Neuronal stem cell (in vitro differentiated cells): ENCODE measurements at regions not wholly inside any gene's neighbourhood (a gene's known extent, or its start where the extent isn't known, plus 50 kb on each side); places are given as distances from the start of the nearest gene placed in this dataset.

Source experiments
- DNase-seq: peaks from one replicate; pipeline ENCODE4 v3.0.0-alpha.2; 2013; ENCODE audit warnings: low spot score
- H2AFZ ChIP-seq: one replicate; pipeline ENCODE4 v1.6.1; 2013; ENCODE audit warnings: mild to moderate bottlenecking, low read length, inconsistent platforms
- H2AK5ac ChIP-seq: 2 replicates; pipeline ENCODE4 v1.6.1; 2013; ENCODE audit warnings: low read depth, mild to moderate bottlenecking, inconsistent platforms, low read length, moderate library complexity, mixed read lengths
- H2BK120ac ChIP-seq: 2 replicates; pipeline ENCODE4 v1.6.1; 2013; ENCODE audit warnings: low read depth, mild to moderate bottlenecking, inconsistent platforms, low read length, moderate library complexity, mixed read lengths
- H2BK12ac ChIP-seq: one replicate; pipeline ENCODE4 v1.6.1; 2013; ENCODE audit warnings: low read length, inconsistent platforms
- H2BK15ac ChIP-seq: 2 replicates; pipeline ENCODE4 v1.6.1; 2013; ENCODE audit warnings: mild to moderate bottlenecking, low read length, inconsistent platforms, mixed read lengths
- H2BK5ac ChIP-seq: one replicate; pipeline ENCODE4 v1.6.1; 2013; ENCODE audit warnings: inconsistent platforms, mild to moderate bottlenecking, low read length, moderate library complexity
- H3K14ac ChIP-seq: one replicate; pipeline ENCODE4 v1.6.1; 2013; ENCODE audit warnings: low read length, inconsistent platforms
- H3K18ac ChIP-seq: 2 replicates; pipeline ENCODE4 v1.6.1; 2013; ENCODE audit warnings: low read length, inconsistent platforms
- H3K23ac ChIP-seq: 2 replicates; pipeline ENCODE4 v1.6.1; 2013; ENCODE audit warnings: low read depth, mild to moderate bottlenecking, mixed read lengths, low read length, inconsistent platforms; ENCODE audit not compliant: poor library complexity
- H3K27ac ChIP-seq: replicated peaks from 3 replicates; pipeline ENCODE4 v1.5.1; 2013; ENCODE audit warnings: low read length, inconsistent platforms
- H3K27me3 ChIP-seq, 3 experiments: 2 replicates each; pipeline ENCODE4 v1.6.1; 2013; ENCODE audit warnings: low read length in 3 of 3, mild to moderate bottlenecking in 2 of 3, inconsistent platforms in 1 of 3, low read depth in 1 of 3, mixed read lengths in 1 of 3, moderate library complexity in 1 of 3; ENCODE audit not compliant: control insufficient read depth in 3 of 3, insufficient read depth in 3 of 3
- H3K36me3 ChIP-seq, 2 donors: replicated peaks in 1 of 2; 2 replicates each; pipeline ENCODE4 v1.6.1; 2013; ENCODE audit warnings: low read length in 2 of 2; ENCODE audit not compliant: control insufficient read depth in 2 of 2, insufficient read depth in 2 of 2
- H3K4ac ChIP-seq: 2 replicates; pipeline ENCODE4 v1.6.1; 2013; ENCODE audit warnings: inconsistent platforms, mild to moderate bottlenecking, low read length, moderate library complexity
- H3K4me1 ChIP-seq, 2 donors: 1 replicate in 1 of 2; 2 replicates in 1 of 2; pipeline ENCODE4 v1.6.1; 2013; ENCODE audit warnings: low read length in 2 of 2, low read depth in 1 of 2; ENCODE audit not compliant: control insufficient read depth in 2 of 2, insufficient read depth in 1 of 2
- H3K4me2 ChIP-seq: one replicate; pipeline ENCODE4 v1.6.1; 2013; ENCODE audit warnings: mild to moderate bottlenecking, low read length, inconsistent platforms; ENCODE audit not compliant: insufficient read depth, poor library complexity, severe bottlenecking
- H3K4me3 ChIP-seq, 2 donors: 2 replicates each; pipeline ENCODE4 v1.5.1; 2013; ENCODE audit warnings: low read length in 2 of 2, mild to moderate bottlenecking in 2 of 2, inconsistent platforms in 1 of 2, moderate library complexity in 1 of 2
- H3K79me1 ChIP-seq: one replicate; pipeline ENCODE4 v1.6.1; 2013; ENCODE audit warnings: low read depth, mild to moderate bottlenecking, inconsistent platforms, low read length, moderate library complexity
- H3K9ac ChIP-seq: one replicate; pipeline ENCODE4 v1.6.1; 2013; ENCODE audit warnings: mild to moderate bottlenecking, low read depth, low read length, inconsistent platforms; ENCODE audit not compliant: poor library complexity
- H3K9me3 ChIP-seq, 2 donors: replicated peaks in 1 of 2; 2 replicates each; pipeline versions ENCODE3 to v1.6.1; 2013; ENCODE audit warnings: low read length in 2 of 2, mild to moderate bottlenecking in 2 of 2, inconsistent platforms in 1 of 2, low read depth in 1 of 2, mixed read lengths in 1 of 2, moderate library complexity in 1 of 2; ENCODE audit not compliant: control insufficient read depth in 2 of 2, insufficient read depth in 1 of 2
- H4K8ac ChIP-seq: one replicate; pipeline ENCODE4 v1.6.1; 2013; ENCODE audit warnings: low read depth, mild to moderate bottlenecking, inconsistent platforms, low read length, moderate library complexity
- H4K91ac ChIP-seq: one replicate; pipeline ENCODE4 v1.6.1; 2013; ENCODE audit warnings: low read length, low read depth, mild to moderate bottlenecking, inconsistent platforms; ENCODE audit not compliant: poor library complexity
- WGBS, 2 donors: extraction: QIAGEN DNeasy Blood & Tissue Kit; methylation state at CpG; one replicate each; pipeline ENCODE4 v1.1.7; 2013; ENCODE audit warnings: missing lambda C conversion rate in 2 of 2, mixed read lengths in 1 of 2; ENCODE audit not compliant: insufficient read length in 2 of 2, insufficient replicate concordance in 1 of 2; ENCODE audit errors: extremely low coverage in 2 of 2; 5-methylcytosine and 5-hydroxymethylcytosine counted together

DNA sequence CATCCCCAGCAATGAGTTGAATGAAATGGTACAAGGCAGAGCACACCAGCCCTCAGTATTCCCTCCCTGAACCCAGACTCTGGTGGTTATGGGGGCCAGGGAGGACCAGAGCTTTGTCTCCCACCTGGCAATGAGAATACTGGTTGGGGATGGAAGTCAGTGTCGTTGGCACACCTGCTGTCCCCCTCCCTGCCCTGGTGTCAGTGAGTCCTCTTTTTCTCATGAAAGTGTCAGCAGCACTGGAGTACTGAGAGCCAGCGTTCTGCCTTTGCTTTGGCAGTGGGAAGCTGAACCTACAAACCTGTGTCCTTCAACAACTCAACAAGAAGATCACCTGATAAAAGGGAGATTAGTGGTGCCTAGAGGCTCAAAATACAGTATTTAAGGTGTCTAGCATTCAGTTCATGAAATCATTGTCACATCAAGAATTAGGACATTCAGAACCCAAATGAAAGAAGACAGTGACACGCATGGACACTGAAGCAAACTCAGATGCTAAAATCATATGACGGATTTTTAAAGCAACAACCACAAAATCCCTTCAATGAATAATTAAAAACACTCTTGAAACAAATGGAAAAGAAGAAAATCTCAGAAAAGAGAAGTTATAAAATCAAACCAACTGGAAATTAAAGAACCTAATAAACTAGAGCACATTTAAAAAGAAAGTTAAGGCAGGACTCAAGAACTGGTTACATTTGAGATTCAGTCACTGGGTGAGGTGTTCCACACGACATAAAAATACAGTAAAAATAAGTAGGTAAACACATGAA, 77.5 kb upstream of the VPREB1 start:
- Histone ChIP-seq H4K8ac (no peak overlapping the region), H3K4ac (no peak overlapping the region), H3K9ac (peak overlapping the region; percentile 1), H3K9me3 (no peaks in the 10 kb centered on the region), H3K27ac (no peak overlapping the region), H3K18ac (no peak overlapping the region), H3K27me3 (peaks cover 0 to 62% (median 24%) of the 10 kb centered on the region in 3 experiments), H2BK15ac (no peak overlapping the region), H2AK5ac (no peak overlapping the region), H2BK120ac (no peak overlapping the region), H3K23ac (peak overlapping the region; percentile 76), H4K91ac (no peak overlapping the region), H3K4me1 (no peaks in the 10 kb centered on the region), H2BK5ac (no peak overlapping the region), H3K79me1 (no peaks in the 10 kb centered on the region), H3K4me3 (peak overlapping the region in 1 of 2 donors; percentile 32), H3K4me2 (no peak overlapping the region), H2AFZ (no peak overlapping the region), H3K36me3 (no peaks in the 10 kb centered on the region), H2BK12ac (no peak overlapping the region), H3K14ac (no peak overlapping the region)
- DNase-seq: no peak
- no CpG with 5 or more reads among the region's 5 CpGs for WGBS, 2 donors

DNA sequence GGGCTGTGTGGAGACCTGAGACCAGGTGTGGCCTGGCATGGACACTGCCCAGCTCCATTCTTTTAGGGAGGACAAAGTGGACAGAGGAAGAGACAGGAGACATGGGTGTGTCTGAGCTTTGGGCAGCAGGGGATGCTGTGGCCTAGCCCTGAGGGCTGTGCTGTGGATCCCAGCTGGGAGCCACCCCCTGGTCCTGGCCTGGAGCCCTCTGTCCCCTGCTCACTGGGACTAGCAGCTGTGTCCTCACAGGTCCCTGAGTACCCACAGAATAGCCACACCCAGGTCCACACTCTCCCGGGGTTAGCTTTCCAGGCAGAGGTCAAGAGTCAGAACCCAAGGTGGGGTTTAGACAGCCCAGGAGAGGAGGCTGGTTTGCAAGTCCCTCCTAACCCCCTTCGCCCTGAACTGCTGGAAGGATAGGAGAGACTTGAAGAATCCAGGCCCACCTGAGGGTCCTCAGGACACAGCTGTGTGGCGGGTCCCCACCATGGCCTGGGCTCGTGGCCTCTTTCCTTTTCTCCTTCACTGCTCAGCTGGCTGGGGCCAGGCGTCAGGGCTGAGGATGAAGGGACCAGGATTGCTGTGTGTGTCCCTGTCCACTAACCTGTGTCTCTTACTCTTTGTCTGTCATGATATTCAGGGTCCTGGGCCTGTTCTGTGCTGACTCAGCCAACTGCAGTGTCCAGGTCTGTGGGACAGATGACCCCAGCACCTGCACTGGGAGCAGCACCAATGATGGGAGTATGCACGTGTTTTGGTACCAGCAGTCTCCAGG, 78.5 kb upstream of the VPREB1 start:
- Histone ChIP-seq H4K91ac (no peak overlapping the region), H2BK12ac (no peak overlapping the region), H3K79me1 (no peaks in the 10 kb centered on the region), H3K4me3 (no peak overlapping the region), H2BK5ac (no peak overlapping the region), H2AFZ (no peak overlapping the region), H2BK15ac (no peak overlapping the region), H2BK120ac (no peak overlapping the region), H3K18ac (peak overlapping the region; percentile 35), H3K4ac (no peak overlapping the region), H3K9ac (peak overlapping the region; percentile 55), H3K4me2 (no peak overlapping the region), H4K8ac (no peak overlapping the region), H3K27ac (no peak overlapping the region), H3K36me3 (no peaks in the 10 kb centered on the region), H3K23ac (peak overlapping the region; percentile 76), H3K9me3 (no peaks in the 10 kb centered on the region), H3K14ac (no peak overlapping the region), H2AK5ac (no peak overlapping the region), H3K4me1 (no peaks in the 10 kb centered on the region), H3K27me3 (peaks cover 0 to 60% (median 21%) of the 10 kb centered on the region in 3 experiments)
- no peak for DNase-seq
- no CpG with 5 or more reads among the region's 6 CpGs for WGBS, 2 donors

- WGBS, 2 donors: no CpG with 5 or more reads among the region's 3 CpGs
- Histone ChIP-seq H2BK12ac (no peak overlapping the region), H2AK5ac (no peak overlapping the region), H2BK120ac (no peak overlapping the region), H3K14ac (no peak overlapping the region), H4K8ac (no peak overlapping the region), H2AFZ (no peak overlapping the region), H3K27ac (no peak overlapping the region), H3K9me3 (no peaks in the 10 kb centered on the region), H3K36me3 (no peaks in the 10 kb centered on the region), H2BK5ac (no peak overlapping the region), H2BK15ac (no peak overlapping the region), H4K91ac (no peak overlapping the region), H3K4me2 (no peak overlapping the region), H3K9ac (peak overlapping the region; percentile 22), H3K27me3 (peaks cover 0 to 53% (median 17%) of the 10 kb centered on the region in 3 experiments), H3K4me3 (no peak overlapping the region), H3K4ac (no peak overlapping the region), H3K23ac (no peak overlapping the region), H3K4me1 (no peaks in the 10 kb centered on the region), H3K18ac (no peak overlapping the region), H3K79me1 (no peaks in the 10 kb centered on the region)
- DNase-seq: no peak
These were observed 79.9 kb upstream of the VPREB1 start for GRCh38 chr22:22164541-22165272.
